SK-N-SH (cell line): ENCODE measurements at regions not wholly inside any gene's neighbourhood (a gene's known extent, or its start where the extent isn't known, plus 50 kb on each side); places are given as distances from the start of the nearest gene placed in this dataset.

ENCODE experiments used
- CTCF ChIA-PET: fragments of 300-600, 350-600 bp; formaldehyde crosslinking; extraction: SDS; loops from one replicate; lab custom pipeline; 2021; lab: Yijun Ruan, JAX
- POLR2A ChIA-PET: fragments of 350-600 bp; sonication (Branson Sonifier 250); formaldehyde crosslinking; extraction: SDS; loops from one replicate; lab custom pipeline; 2020; ENCODE audit warnings: antibody characterized with exemption, inconsistent platforms; lab: Yijun Ruan, JAX
- DNase-seq: peaks from one replicate; pipeline ENCODE4 v3.0.0; 2012
- H2AFZ ChIP-seq: fragments of 200-600 bp; sonication (generic); 2 replicates; pipeline ENCODE4 v1.8.1; 2016; ENCODE audit warnings: antibody characterized with exemption, mild to moderate bottlenecking, low read depth
- H3F3A ChIP-seq: fragments of 200-600 bp; sonication (generic); replicated peaks from 2 replicates; pipeline ENCODE3; 2016; ENCODE audit warnings: antibody characterized with exemption, mild to moderate bottlenecking; ENCODE audit not compliant: insufficient read depth
- H3K27ac ChIP-seq, 2 experiments: fragments of 200-500 bp in 1 of 2; fragments of 200-600 bp in 1 of 2; sonication (Bioruptor generic) in 1 of 2; sonication (generic), shearing (Covaris generic) in 1 of 2; 2 replicates each; pipeline versions ENCODE4 v1.5.1 to v1.6.1; 2014 to 2016; ENCODE audit warnings: low read depth in 2 of 2, inconsistent platforms in 1 of 2, low read length in 1 of 2, mild to moderate bottlenecking in 1 of 2, mixed read lengths in 1 of 2
- H3K27me3 ChIP-seq: fragments of 200-600 bp; sonication (generic), shearing (Covaris generic); 2 replicates; pipeline ENCODE4 v1.6.1; 2016; ENCODE audit warnings: mixed run types; ENCODE audit not compliant: insufficient read depth
- H3K36me3 ChIP-seq, 2 experiments: fragments of 200-500 bp in 1 of 2; fragments of 200-600 bp in 1 of 2; sonication (Bioruptor generic) in 1 of 2; sonication (generic) in 1 of 2; replicated peaks in 1 of 2; 2 replicates each; pipeline versions ENCODE3 to v1.5.1; 2014 to 2016; ENCODE audit warnings: low read length in 1 of 2, mild to moderate bottlenecking in 1 of 2; ENCODE audit not compliant: insufficient read depth in 2 of 2, control insufficient read depth in 1 of 2
- H3K4me1 ChIP-seq, 2 experiments: fragments of 200-500 bp in 1 of 2; fragments of 200-600 bp in 1 of 2; sonication (Bioruptor generic) in 1 of 2; sonication (generic), shearing (Covaris generic) in 1 of 2; 2 replicates each; pipeline versions ENCODE4 v1.5.1 to v1.6.1; 2014 to 2016; ENCODE audit warnings: low read depth in 1 of 2, low read length in 1 of 2, mixed run types in 1 of 2; ENCODE audit not compliant: insufficient read depth in 2 of 2, control insufficient read depth in 1 of 2
- H3K4me2 ChIP-seq: fragments of 200-600 bp; sonication (generic), shearing (Covaris generic); 2 replicates; pipeline ENCODE4 v1.6.1; 2017; ENCODE audit warnings: mixed run types
- H3K4me3 ChIP-seq, 2 experiments: fragments of 200-500 bp in 1 of 2; fragments of 200-600 bp in 1 of 2; sonication (Bioruptor generic) in 1 of 2; sonication (generic), shearing (Covaris generic) in 1 of 2; 2 replicates each; pipeline versions ENCODE4 v1.5.1 to v1.8.1; 2014 to 2016; ENCODE audit warnings: low read depth in 2 of 2, inconsistent platforms in 1 of 2, low read length in 1 of 2, mild to moderate bottlenecking in 1 of 2, mixed read lengths in 1 of 2, moderate library complexity in 1 of 2
- H3K79me2 ChIP-seq: fragments of 200-600 bp; sonication (generic); 2 replicates; pipeline ENCODE4 v1.8.1; 2017; ENCODE audit warnings: mild to moderate bottlenecking; ENCODE audit not compliant: insufficient read depth
- H3K9ac ChIP-seq: fragments of 200-600 bp; sonication (generic); 2 replicates; pipeline ENCODE4 v1.6.1; 2017; ENCODE audit warnings: mixed run types
- H3K9me2 ChIP-seq: fragments of 200-600 bp; sonication (generic); 2 replicates; pipeline ENCODE4 v1.6.1; 2017; ENCODE audit warnings: mixed run types
- H3K9me3 ChIP-seq: fragments of 200-600 bp; sonication (generic); 2 replicates; pipeline ENCODE4 v1.6.1; 2017; ENCODE audit warnings: mixed run types, mild to moderate bottlenecking, moderate library complexity
- H4K20me1 ChIP-seq: fragments of 200-600 bp; sonication (generic); 2 replicates; pipeline ENCODE4 v1.6.1; 2017; ENCODE audit warnings: mild to moderate bottlenecking, mixed run types; ENCODE audit not compliant: insufficient read depth
- CHD2 ChIP-seq: fragments of 150-350 bp; IDR thresholded peaks from 2 replicates; pipeline ENCODE4 v1.6.1; 2018; ENCODE audit warnings: low read length; ENCODE audit not compliant: partially characterized antibody
- ELF1 ChIP-seq: IDR thresholded peaks from 2 replicates; pipeline ENCODE4 v1.4.0; 2012
- FOSL2 ChIP-seq: IDR thresholded peaks from 2 replicates; pipeline ENCODE4 v1.4.0; 2012; ENCODE audit warnings: low read depth, mild to moderate bottlenecking, moderate library complexity, borderline replicate concordance
- FOXJ3 ChIP-seq: sonication (generic); formaldehyde crosslinking; IDR thresholded peaks from 2 replicates; pipeline ENCODE4 v1.5.1; 2020; ENCODE audit warnings: mild to moderate bottlenecking, missing genetic modification reagents
- FOXM1 ChIP-seq: IDR thresholded peaks from 2 replicates; pipeline ENCODE4 v1.4.0; 2012; ENCODE audit warnings: low read depth, mild to moderate bottlenecking
- GABPA ChIP-seq: IDR thresholded peaks from 2 replicates; pipeline ENCODE4 v1.4.0; 2012; ENCODE audit warnings: low read depth, mild to moderate bottlenecking
- GATA2 ChIP-seq: sonication (generic); formaldehyde crosslinking; IDR thresholded peaks from 2 replicates; pipeline ENCODE4 v1.5.0; 2020; ENCODE audit warnings: mild to moderate bottlenecking, missing genetic modification reagents
- IRF3 ChIP-seq: fragments of 150-350 bp; IDR thresholded peaks from 2 replicates; pipeline ENCODE4 v1.6.1; 2016; ENCODE audit warnings: mild to moderate bottlenecking, low read depth, low read length
- JUND ChIP-seq: IDR thresholded peaks from 2 replicates; pipeline ENCODE4 v1.4.0; 2012
- MXI1 ChIP-seq: IDR thresholded peaks from 2 replicates; pipeline ENCODE4 v1.6.1; 2012; ENCODE audit warnings: mild to moderate bottlenecking, low read depth, low read length, improper control_type of control experiment
- NFIC ChIP-seq: IDR thresholded peaks from 2 replicates; pipeline ENCODE4 v1.4.0; 2012; ENCODE audit warnings: borderline replicate concordance
- NRF1 ChIP-seq: IDR thresholded peaks from 2 replicates; pipeline ENCODE4 v1.6.1; 2012; ENCODE audit warnings: low read depth, mild to moderate bottlenecking, low read length
- PBX3 ChIP-seq: IDR thresholded peaks from 2 replicates; pipeline ENCODE4; 2012
- RCOR1 ChIP-seq: fragments of 150-350 bp; IDR thresholded peaks from 2 replicates; pipeline ENCODE4 v1.6.1; 2017; ENCODE audit warnings: antibody characterized with exemption, low read length
- RFX5 ChIP-seq: IDR thresholded peaks from 2 replicates; pipeline ENCODE4 v1.6.1; 2012; ENCODE audit warnings: mild to moderate bottlenecking, improper control_type of control experiment, low read length
- RXRA ChIP-seq: IDR thresholded peaks from 2 replicates; pipeline ENCODE4 v1.4.0; 2012; ENCODE audit warnings: low read depth, mild to moderate bottlenecking, borderline replicate concordance
- SMC3 ChIP-seq: IDR thresholded peaks from 2 replicates; pipeline ENCODE4 v1.6.1; 2012; ENCODE audit warnings: low read depth, low read length, improper control_type of control experiment
- TCF12 ChIP-seq: IDR thresholded peaks from 2 replicates; pipeline ENCODE4 v1.4.0; 2012
- TEAD4 ChIP-seq: IDR thresholded peaks from 2 replicates; pipeline ENCODE4 v1.4.0; 2012; ENCODE audit warnings: mild to moderate bottlenecking, borderline replicate concordance; ENCODE audit not compliant: insufficient read depth
- ZBTB33 ChIP-seq: IDR thresholded peaks from 2 replicates; pipeline ENCODE4 v1.4.0; 2012; ENCODE audit warnings: low read depth, borderline replicate concordance
- WGBS: methylation state at CpG from one replicate; pipeline ENCODE4 v1.1.6; 2017; ENCODE audit warnings: low lambda C conversion rate; 5-methylcytosine and 5-hydroxymethylcytosine counted together
- TF ChIP-seq, protein P1 (sequence below): fragments of 200-600 bp; sonication (generic); IDR thresholded peaks from 2 replicates; pipeline ENCODE4 v1.6.1; 2017; ENCODE audit warnings: antibody characterized with exemption, mild to moderate bottlenecking, moderate library complexity
- TF ChIP-seq, protein P2 (sequence below): IDR thresholded peaks from 2 replicates; pipeline ENCODE4 v1.6.1; 2012; ENCODE audit warnings: mild to moderate bottlenecking, low read depth, low read length, moderate library complexity
- TF ChIP-seq, protein P3 (sequence below): fragments of 150-350 bp; IDR thresholded peaks from 2 replicates; pipeline ENCODE4 v1.6.1; 2017; ENCODE audit warnings: antibody characterized with exemption, low read length, low read depth, borderline replicate concordance

DNA sequence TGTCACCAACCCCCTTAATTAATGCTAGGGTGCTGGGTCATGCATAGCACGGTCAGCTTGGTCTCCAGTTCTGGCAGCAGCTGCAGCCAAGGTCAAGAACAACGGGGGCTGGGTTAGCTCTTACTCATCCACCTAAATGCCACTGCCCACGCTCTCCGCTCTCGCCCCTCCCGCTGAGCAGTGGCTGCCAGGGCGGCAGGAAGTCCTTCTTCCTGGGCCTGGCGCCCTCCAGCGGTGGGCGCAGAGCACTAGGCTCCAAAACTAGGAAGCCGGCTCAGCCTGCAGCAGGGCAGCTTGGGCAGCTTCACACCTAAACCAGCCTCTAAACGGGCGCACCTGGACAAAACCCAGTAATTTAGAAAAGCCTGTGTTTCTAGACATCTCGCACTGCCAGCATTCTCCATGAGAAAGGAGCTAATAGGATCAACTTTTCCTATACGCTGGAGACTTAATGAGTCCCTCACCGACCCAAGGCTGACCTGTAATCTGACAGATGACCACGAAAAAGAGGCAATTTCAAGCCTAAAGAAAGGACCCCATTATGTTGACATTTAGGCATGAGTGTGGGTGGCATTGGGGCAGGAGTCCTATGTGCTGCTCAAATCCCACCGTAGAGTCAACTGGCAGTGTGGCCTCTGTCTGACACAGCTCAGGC lies 78.4 kb upstream of the LRRN2 start:
- H3K27me3 ChIP-seq = peaks cover 3% of the 10 kb centered on the region; the same call in 1 of the 2 replicates
- H4K20me1 ChIP-seq = no peaks in the 10 kb centered on the region
- H3K79me2 ChIP-seq = no peaks in the 10 kb centered on the region
- ChIA-PET CTCF (interaction anchor here (0.6 to 7.1 kb wide), 74 partner anchors 8 to 258 kb away, joined by 3 to 148 read pairs (median 4); no protein-coding TSS in a partner anchor), POLR2A (interaction anchor here (0.6 kb wide), 1 partner anchor 211 kb away, joined by 3 read pairs; no protein-coding TSS in a partner anchor)
- peak overlapping the region in 1 of 2 experiments; percentile 7; a peak in 1 of 4 replicates for H3K4me3 ChIP-seq
- peak; percentile 81 for DNase-seq
- no peak overlapping the region for H3K9ac ChIP-seq
- 0 out of 2 replicates have a peak overlapping the region, but pooled peaks have one; percentile 11 for H3K4me2 ChIP-seq
- H3K27ac ChIP-seq = no peak overlapping the region
- peaks cover 0 to 9% of the 10 kb centered on the region in 2 experiments; a peak in 1 of 4 replicates for H3K4me1 ChIP-seq
- H3K36me3 ChIP-seq = no peaks in the 10 kb centered on the region
- no peak overlapping the region for H2AFZ ChIP-seq
- no peaks in the 10 kb centered on the region for H3K9me2 ChIP-seq
- no peaks in the 10 kb centered on the region for H3F3A ChIP-seq
- 34% methylated on average over 9 of the region's 18 CpGs for WGBS
- H3K9me3 ChIP-seq = no peaks in the 10 kb centered on the region
- peak; percentile 45; the same call in 1 of the 2 replicates for TF ChIP-seq ELF1
- TF ChIP-seq PBX3 = no peak
- no peak for TF ChIP-seq RXRA
- no peak for TF ChIP-seq JUND
- no peak for TF ChIP-seq FOXM1
- TF ChIP-seq TCF12 = no peak
- no peak for TF ChIP-seq GATA2 (CRISPR knock-in tag)
- no peak for TF ChIP-seq RFX5
- TF ChIP-seq CHD2 = peak; percentile 54
- TF ChIP-seq, protein P1, sequence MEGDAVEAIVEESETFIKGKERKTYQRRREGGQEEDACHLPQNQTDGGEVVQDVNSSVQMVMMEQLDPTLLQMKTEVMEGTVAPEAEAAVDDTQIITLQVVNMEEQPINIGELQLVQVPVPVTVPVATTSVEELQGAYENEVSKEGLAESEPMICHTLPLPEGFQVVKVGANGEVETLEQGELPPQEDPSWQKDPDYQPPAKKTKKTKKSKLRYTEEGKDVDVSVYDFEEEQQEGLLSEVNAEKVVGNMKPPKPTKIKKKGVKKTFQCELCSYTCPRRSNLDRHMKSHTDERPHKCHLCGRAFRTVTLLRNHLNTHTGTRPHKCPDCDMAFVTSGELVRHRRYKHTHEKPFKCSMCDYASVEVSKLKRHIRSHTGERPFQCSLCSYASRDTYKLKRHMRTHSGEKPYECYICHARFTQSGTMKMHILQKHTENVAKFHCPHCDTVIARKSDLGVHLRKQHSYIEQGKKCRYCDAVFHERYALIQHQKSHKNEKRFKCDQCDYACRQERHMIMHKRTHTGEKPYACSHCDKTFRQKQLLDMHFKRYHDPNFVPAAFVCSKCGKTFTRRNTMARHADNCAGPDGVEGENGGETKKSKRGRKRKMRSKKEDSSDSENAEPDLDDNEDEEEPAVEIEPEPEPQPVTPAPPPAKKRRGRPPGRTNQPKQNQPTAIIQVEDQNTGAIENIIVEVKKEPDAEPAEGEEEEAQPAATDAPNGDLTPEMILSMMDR = peak; percentile 73
- TF ChIP-seq MXI1 = no peak
- no peak for TF ChIP-seq TEAD4
- no peak for TF ChIP-seq IRF3
- TF ChIP-seq FOSL2 = no peak; the same call in 1 of the 2 replicates
- TF ChIP-seq, protein P2, sequence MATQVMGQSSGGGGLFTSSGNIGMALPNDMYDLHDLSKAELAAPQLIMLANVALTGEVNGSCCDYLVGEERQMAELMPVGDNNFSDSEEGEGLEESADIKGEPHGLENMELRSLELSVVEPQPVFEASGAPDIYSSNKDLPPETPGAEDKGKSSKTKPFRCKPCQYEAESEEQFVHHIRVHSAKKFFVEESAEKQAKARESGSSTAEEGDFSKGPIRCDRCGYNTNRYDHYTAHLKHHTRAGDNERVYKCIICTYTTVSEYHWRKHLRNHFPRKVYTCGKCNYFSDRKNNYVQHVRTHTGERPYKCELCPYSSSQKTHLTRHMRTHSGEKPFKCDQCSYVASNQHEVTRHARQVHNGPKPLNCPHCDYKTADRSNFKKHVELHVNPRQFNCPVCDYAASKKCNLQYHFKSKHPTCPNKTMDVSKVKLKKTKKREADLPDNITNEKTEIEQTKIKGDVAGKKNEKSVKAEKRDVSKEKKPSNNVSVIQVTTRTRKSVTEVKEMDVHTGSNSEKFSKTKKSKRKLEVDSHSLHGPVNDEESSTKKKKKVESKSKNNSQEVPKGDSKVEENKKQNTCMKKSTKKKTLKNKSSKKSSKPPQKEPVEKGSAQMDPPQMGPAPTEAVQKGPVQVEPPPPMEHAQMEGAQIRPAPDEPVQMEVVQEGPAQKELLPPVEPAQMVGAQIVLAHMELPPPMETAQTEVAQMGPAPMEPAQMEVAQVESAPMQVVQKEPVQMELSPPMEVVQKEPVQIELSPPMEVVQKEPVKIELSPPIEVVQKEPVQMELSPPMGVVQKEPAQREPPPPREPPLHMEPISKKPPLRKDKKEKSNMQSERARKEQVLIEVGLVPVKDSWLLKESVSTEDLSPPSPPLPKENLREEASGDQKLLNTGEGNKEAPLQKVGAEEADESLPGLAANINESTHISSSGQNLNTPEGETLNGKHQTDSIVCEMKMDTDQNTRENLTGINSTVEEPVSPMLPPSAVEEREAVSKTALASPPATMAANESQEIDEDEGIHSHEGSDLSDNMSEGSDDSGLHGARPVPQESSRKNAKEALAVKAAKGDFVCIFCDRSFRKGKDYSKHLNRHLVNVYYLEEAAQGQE = no peak
- TF ChIP-seq, protein P3, sequence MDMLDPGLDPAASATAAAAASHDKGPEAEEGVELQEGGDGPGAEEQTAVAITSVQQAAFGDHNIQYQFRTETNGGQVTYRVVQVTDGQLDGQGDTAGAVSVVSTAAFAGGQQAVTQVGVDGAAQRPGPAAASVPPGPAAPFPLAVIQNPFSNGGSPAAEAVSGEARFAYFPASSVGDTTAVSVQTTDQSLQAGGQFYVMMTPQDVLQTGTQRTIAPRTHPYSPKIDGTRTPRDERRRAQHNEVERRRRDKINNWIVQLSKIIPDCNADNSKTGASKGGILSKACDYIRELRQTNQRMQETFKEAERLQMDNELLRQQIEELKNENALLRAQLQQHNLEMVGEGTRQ = no peak
- TF ChIP-seq NRF1 = no peak
- TF ChIP-seq ZBTB33 = no peak
- TF ChIP-seq SMC3 = peak; percentile 89
- TF ChIP-seq FOXJ3 (CRISPR knock-in tag) = no peak
- TF ChIP-seq NFIC = no peak
- no peak for TF ChIP-seq GABPA
- TF ChIP-seq RCOR1 = peak; percentile 31; the same call in 1 of the 2 replicates
